EH (cell line): ENCODE measurements at regions not wholly inside any gene's neighbourhood (a gene's known extent, or its start where the extent isn't known, plus 50 kb on each side); places are given as distances from the start of the nearest gene placed in this dataset.

ENCODE experiments used
- DNase-seq: peaks from one replicate; pipeline ENCODE4 v3.0.0-alpha.2; 2015; ENCODE audit warnings: low read depth

DNA sequence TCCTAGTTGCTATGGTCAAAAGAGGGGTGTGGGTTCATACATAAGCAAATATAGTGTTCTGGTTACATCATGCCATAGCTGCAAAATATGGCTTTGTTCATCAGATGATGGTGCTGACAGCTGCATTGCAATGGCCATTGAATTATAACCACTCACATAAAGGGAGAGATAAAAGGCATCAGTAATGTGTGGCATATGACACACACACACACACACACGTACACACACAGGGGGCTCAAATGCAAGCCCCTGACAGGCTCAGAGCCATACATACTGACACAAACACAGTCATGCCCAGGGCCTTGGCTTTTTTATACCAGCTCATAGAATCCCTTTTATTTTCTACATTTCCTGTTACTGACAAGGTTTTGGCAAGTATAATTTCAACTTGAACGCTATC, 698.9 kb downstream of the BCL11B start:
- no peak for DNase-seq

DNA sequence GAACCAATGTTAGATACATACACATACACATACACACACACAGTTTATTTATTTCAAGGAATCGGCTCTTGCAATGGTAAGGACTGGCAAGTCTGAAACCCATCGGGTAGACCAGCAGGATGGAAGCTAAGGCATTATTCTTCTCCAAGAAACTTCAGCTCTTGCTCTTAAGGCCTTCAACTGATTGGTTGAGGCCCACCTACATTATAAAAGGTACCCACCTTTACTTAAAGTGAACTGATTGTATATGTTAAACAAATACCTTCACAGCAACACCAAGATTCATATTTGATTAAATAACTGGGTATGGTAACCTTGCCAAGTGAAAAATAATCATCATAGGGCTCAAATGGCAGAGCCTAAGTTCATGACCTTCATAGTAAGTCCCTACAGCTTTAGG, 695.5 kb downstream of the BCL11B start:
- DNase-seq = no peak

DNA sequence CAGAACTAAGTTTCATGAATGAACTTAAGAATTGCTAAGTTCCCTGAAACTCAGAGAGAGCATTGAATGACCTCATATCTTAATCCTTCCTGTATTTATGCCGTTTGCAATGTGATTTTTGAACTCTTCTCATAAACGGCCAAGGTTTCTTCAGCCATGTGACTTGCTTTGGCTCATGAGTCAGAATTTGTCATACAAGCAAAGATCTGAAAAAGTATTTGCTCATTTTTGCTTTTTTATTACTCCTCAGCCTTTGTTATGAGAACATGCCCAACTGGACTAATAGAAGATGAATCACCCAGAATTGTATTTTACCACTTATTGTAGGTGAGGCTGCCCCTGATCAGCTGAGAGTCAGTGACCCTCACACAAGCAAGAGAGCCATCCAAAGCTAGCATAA, 693.8 kb downstream of the BCL11B start:
- no peak for DNase-seq

DNA sequence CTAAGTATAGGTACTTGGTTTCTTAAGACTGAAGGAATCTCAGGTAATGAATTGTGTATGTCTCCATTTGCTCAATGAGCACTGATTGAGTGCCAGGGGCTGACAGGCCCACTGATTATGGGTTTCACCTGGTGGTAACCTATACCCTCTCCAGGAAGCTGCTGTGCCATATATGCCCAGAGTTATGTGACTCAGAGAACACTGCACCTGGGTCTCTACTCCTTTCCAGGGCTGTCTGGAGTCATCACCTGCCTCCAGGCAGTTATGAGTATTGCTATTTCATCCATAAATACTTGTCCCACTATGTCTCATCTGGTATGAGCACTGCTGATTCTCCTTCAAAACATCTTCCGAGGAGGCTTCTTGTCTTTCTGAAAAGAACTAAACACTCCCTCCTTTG, 692.9 kb downstream of the BCL11B start:
- no peak for DNase-seq

DNA sequence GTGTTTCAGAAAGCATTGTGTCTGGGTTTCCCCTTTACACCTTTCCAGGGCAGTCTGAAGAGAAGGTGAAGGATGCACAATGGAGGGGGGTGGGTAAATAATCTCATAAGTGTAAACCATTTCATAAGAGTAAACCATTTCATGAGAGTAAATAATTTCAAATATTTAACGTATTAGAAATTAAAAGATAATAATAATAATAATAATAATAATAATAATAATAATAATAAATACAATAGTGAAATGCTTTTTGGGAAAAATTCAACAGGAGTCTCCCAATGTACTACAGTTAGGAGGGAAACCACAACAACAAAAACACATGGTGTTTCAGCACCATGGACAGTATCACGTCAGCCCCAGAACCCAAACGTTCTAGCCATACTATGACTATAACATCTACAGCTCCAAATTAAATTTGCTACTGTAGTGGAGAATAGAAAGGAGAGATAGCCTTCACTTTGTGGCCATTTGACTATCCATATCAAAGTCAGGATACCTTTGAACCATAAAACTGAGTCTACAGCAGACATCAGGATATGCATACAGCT, 691.8 kb downstream of the BCL11B start:
- no peak for DNase-seq

DNA sequence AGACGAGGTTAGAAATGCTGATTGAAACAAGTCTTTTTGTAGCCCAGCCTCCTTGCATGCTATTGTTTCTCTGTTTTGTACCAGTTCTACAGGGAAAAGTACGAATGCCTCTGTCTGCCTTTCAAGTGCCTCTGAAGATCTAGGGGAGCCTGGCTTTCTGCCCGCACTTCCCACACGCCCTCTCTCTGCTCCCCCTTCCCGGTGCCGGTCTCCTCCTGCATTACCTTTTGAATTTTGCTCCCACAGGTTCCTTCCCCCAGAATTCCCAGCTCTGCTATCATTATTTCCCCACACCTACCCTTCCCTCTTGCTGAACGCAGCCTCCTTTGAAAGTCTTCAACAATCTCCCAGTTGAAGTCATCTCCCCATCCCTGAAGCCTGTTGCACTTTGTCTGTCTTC, 689.7 kb downstream of the BCL11B start:
- DNase-seq = no peak

DNA sequence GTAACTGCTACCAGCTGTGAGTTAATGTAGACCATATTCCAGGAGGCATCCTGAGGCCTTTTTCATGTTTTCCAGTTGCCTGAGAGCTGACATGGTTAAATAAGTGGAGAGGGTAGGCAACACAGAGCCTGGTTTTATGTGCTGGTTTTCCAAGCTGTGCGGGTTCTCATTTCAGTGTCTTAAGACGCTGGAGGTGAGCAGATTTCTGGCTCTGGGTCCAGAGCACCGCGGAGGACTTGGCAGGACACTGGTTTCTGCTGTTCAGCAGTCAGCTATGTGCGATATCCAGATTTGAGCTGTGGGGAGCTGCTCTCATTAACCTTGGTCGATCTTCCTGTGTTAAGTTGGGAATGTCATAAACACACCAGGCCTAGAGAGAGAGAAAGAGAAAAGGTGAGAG, 680.8 kb downstream of the BCL11B start:
- no peak for DNase-seq

DNA sequence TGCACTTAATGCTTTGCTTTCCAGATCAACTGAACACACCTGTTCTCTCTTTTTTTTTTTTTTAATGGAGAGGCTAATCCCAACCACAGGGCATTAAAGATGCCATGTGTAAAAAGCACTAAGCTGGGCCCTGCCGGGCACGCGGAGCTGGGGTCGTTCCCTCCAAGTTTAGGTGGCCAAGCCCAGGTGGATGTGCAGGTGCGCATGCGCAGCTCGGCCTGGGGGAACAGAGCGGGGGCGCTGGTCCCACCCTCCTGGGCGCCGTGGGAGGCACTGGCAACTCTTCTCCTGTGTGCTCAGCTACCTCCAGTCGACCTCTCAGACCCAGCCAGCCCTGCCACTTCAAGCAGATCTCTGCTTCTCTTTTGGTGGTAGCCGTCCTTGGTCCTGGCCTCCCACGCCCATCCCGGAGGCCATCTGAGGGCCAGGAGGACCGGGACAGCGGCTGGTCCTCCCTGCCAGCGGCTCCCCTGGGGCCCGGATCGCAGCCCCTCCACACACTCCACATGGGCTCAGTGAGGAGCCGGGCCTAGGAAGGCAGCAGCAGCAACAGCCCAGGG, 679.3 kb downstream of the BCL11B start:
- no peak for DNase-seq

DNA sequence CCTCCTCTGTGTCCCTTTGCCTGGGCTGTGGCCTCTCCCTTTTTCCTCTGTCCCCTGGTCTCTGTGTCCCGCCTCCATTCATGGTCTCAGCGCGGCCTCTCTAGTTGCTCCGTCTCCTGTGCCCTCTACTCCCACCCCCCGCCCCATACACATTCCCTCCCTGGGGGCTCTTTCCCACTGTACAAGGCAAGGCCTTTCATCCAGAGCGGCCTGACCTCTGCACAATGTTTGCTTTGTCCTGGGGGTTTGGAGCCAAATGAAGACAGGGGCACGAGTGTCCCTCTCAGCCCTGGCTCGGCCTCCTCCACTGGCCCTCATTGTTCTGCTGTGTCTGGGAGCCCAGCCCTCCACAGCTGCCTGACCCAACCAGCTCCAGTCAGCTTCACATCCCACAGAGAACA, 678.6 kb downstream of the BCL11B start:
- DNase-seq = no peak

DNA sequence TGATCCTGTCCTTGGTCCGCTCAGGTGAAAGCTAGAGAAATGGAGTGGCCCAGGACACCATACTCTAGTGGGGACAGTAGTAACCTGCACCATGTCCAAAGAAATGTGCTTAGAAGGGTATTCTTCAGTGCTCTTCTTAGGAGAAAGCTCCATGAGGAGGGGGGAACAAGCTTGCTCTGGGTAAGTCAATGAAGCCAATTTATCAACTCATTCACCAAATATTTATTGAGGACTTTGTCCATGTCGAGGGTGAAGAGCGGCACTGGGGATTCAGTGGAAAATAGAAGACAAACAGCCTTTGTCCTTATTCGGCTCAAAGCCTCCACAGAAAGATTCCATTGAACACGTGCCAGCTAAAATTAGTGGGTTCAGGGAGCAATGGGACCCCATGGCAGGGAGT, 677.8 kb downstream of the BCL11B start:
- no peak for DNase-seq

DNA sequence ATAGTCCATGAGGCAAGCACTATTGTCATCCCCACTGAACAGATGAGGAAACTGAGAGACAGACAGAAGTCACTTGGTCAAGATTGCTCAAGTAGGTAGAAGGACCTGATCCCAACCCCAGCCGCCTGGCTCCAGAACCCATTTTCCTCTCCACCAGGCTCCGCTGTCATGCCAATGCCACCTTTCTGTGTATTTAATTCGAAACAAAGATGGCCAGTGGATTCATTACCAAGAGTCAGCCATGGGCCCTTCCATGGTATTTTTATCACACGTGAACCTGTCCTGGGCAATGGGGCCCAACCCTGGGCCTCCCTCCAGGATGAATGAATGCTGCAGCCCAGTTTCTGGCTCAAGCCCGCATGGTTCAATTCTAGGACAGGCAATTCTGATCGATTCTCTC, 673.4 kb downstream of the BCL11B start:
- no peak for DNase-seq

DNA sequence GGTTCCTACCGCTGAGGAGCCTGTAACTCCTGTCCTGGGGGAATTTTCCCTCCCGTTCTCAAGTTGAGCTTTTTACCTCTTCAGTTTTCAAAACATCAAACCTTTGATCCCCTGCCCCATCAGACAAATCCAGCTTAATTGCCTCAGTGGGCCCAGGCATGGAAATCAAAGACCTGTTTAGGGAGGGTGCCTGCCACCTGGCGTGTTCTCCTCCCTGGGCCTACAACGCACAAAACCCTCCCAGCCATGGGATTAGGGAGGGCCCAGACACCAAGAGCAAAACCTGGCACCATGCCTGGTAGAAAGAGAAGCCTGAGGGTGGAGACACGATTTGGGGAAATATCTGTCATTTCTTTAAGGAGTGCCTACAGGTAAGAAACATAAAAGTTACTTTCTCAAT, 672.9 kb downstream of the BCL11B start:
- no peak for DNase-seq

DNA sequence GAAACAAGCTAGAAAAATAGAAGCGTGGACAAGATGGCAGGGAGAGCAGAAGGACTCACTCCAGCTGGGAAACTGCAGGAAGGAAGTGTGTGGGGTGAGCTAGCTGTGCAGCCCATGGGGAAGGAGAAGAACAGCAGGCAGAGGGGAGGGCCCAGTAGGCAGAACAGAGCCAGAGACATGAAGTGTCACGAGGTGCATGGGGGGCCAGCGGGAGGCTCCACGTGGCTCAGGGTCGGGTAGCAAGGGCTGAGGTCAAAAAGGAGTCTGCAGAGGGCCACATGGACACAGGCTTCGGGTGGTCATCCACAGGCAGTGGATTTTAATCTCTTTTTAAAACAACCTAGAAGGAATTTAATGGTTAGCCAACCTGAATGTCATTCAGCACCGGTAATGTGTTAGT, 669.0 kb downstream of the BCL11B start:
- no peak for DNase-seq

DNA sequence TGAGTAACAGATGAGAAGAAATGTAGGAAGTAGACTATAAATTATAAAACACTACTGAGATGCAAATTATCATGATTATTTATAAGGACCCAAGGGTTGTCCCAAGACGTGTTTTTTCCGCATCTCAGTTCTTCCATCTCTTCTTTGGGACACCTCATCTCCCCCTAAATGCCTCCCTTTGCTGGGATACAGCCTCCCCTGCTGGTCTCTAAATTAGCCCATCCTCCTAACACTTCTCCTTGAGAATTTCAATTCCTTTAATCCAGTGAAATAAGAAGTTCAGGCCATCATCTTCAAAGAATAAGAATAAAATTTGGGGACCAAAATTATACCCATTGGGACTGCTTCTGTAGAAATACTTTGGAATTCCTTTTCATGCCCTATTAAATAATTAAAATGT, 667.0 kb downstream of the BCL11B start:
- no peak for DNase-seq

DNA sequence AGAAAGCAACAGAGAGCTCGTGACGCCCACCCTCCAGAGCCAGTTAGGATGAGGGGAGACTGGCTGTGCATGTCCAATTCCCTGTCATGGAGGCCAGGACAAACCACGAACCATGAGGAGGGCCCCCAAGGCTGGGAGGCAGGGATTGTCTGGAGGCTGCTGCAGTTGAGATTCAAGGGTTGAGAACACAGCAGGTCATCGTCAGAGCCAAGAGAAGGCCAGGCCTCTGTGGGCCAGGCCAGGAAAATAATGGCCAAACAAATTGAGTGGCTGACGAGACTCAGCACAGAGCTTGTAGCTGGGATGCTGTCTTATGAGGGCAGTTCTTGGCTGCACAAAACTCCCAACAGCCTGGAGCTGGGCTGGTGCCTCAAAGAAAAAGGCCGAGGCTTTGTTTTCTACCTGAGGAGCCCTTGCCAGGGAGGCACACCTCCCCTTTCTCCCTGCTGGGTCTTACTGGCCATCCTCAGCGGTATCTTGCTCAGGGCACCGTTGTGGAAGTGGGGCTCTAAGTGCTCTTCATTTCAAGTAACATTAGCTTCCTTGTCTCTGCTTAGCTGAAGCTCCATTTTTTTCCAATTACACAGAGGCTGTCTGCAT, 665.9 kb downstream of the BCL11B start:
- DNase-seq = no peak

DNA sequence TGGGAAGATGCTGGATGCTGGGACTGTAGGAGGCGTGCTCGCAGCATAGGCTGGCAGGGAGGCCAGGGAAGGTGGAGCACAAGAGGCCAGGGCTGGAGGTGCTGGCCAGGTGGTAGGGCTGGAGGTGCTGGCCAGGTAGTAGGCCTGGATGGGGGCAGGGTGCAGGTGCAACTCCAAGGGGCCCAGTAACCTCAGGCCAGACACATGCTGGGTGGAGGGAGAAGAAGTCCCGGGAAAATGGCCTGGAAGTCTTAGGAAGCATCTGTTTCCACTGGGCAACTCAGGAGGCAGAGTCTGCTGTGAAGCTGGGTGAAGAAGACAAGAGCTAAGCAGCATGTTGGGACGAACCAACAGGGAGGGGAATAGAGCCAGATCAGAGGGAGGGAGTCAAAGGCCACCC, 665.2 kb downstream of the BCL11B start:
- DNase-seq = no peak

DNA sequence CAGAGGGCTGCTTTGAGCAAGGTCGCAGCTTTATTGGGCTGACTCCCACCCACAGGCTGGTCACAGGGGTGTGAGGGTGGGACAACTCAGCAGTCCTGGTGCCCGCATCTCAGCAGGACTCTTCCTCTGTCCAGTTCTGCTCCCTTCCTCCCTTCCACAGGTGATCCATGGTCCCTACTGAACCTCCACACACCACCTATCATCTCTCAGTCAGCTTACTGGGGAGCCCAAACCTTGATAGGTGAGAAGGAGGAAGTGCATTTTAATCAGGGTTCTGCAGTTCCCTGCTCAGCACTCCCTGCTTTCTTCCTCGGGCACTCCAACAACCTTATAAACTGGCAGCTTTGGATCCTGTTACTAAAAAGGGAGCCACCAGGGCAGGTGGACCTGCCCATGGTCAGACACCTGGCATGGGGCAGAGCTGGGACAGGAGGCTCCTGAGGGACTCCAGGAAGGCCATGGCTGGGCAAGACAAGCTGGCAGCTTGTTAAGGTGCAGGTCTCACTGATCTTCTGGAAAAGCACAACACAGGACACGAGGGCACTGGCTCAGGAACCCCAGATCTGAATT, 664.6 kb downstream of the BCL11B start:
- DNase-seq = no peak

DNA sequence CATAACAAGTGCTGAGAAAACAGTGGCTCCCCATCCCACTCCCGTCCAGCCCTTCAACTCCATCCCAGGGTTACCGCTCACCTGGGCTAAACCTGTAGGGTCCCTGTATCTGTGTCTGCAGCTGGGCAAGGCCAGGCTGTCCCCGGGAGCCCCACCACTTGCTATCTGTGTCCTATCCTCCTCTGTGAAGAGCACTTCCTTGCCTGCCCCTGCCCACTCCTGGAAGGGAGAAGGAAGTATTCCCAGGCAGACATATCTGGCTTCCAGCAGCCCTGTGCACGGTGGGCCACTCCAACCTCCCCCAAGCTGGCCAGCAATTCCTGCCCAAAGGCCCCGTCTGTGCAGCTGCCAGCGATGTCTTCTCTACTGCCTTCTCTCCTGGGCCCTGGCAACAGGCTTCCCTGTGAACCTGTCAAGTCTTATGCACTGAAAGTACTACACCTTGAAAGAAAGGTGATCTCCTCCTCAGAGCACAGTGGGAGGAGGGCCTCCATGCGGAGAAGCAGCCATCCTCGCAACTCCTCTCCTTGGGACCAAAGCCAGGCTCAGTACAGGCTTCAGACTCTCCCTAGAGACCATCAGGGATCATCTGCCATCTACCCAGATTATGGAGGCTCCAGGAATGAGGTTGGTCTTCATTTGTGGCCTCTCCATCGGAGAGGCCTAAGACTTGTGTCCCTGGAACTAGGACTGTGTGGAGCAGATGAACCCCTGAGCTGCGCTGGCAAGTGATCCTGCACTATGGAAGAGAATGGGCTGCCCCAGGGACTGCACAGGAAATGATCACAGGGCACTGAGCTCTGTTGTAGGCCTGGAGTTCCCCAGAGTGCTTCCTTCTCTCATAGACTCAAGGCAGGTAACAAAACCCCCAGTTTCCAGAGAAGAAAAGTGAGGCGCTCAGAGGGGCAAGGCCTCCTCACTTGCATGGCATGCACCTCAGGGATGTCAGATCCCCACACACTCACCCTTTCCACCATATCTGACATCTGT, 663.6 kb downstream of the BCL11B start:
- no peak for DNase-seq

DNA sequence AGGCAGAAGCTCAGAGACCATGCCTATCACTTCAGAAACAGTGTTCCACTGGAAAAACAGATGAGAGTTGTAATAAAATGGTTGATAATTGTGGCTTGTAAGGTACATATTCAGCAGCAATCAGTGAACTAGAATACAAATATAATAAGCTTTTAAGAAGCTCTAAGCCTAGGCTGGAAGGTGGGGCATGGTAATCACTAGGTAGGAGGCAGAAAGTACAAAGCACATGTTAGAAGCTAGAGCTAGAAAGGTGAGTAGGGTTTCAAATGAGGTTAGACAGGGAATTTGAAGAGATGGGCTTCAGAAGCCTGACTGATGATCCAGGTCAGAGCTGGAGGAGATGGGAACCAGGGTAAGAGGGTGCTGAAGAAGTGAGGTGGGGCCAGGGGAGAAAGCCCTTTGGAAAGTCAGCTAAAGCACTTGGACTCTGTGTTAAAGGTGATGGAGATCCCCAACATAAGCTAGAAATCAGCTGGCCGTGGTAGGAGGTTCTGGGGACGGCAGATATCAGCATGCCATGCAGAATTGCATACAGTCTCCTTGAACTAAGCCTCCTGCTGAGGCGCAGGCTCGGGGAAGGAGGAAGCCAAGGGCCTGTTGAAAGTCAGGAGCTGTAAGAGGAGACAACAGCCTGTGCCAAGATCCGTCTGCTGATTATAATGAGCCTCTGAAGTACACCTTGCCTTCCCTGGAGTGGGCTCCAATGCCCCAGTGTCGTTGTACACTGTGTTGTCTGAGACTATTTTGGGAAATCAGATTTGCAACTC, 659.4 kb downstream of the BCL11B start:
- DNase-seq = no peak

DNA sequence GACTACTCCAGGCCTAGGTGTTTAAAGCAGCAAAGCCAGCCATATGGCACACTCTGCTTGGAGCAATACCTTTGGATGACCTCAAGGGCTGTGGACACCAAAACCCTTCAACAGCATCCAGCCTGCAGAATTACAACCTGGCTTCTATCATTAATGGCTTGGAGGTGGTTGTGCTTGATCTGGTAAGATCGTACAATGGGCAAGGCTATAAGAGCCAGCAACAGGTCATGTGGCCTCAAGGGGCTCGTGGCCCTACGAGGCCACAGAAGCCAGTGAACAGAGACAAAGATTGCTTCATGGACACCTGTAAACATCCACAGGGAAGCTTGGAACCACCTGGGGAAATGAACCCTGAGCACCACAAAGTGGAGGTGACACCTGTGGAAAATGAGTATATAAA, 657.3 kb downstream of the BCL11B start:
- no peak for DNase-seq

DNA sequence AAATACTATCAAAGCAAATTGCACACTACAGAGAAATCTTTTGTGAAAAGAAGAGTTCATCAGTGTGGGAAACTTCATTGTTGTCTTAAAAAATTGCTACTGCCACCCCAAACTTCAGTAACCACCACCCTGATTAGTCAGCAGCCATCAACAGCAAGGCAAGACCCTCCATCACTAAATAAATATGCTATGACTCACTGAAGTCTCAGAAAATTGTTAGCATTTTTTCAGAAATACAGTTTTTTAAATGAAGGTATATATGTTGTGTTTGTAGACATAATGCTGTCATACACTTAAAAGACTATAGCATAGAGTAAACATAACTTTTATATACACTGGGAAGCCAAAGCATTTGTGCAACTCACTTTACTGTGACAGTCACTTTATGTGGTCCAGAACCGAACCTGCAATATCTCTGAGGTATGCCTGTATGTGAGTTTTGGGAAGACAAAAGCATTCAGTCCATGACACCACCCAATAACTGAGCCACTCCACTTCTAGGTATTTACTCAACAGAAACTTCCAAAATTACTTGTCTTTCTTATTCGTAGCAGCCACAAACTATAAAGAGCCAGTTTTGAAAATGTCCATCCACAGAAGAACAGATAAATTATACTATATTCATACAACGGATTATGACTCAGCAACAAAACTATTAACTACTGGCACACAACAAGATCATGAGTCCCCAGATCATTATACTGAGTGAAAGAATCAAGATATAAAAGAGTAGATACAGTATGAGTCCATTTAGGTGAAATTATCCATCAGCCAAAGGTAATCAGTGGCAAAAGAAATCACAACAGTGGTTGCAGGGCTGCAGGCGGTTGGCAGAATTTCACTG, 649.6 kb downstream of the BCL11B start:
- DNase-seq = no peak
